Glutamatergic neuron (in vitro differentiated cells): ENCODE measurements at regions not wholly inside any gene's neighbourhood (a gene's known extent, or its start where the extent isn't known, plus 50 kb on each side); places are given as distances from the start of the nearest gene placed in this dataset.

Source experiments
- DNase-seq: peaks from one replicate; pipeline ENCODE4 v3.0.0; 2022
- H3K27ac Mint-ChIP-seq: one replicate; pipeline ENCODE4 v1.8.0; 2020; ENCODE audit warnings: mild to moderate bottlenecking, mixed read lengths, inconsistent platforms; ENCODE audit not compliant: unreplicated experiment
- H3K27me3 Mint-ChIP-seq: one replicate; pipeline ENCODE4 v1.8.0; 2020; ENCODE audit warnings: mild to moderate bottlenecking, moderate library complexity, mixed read lengths, inconsistent platforms; ENCODE audit not compliant: unreplicated experiment
- H3K36me3 Mint-ChIP-seq: one replicate; pipeline ENCODE4 v1.8.0; 2020; ENCODE audit warnings: mild to moderate bottlenecking, mixed read lengths, inconsistent platforms; ENCODE audit not compliant: unreplicated experiment
- H3K4me1 Mint-ChIP-seq: one replicate; pipeline ENCODE4 v1.8.0; 2020; ENCODE audit warnings: mild to moderate bottlenecking, low read depth, mixed read lengths, inconsistent platforms; ENCODE audit not compliant: unreplicated experiment
- H3K4me3 Mint-ChIP-seq: one replicate; pipeline ENCODE4 v1.8.0; 2020; ENCODE audit warnings: mild to moderate bottlenecking, mixed read lengths, inconsistent platforms; ENCODE audit not compliant: unreplicated experiment
- H3K9me3 Mint-ChIP-seq: one replicate; pipeline ENCODE4 v1.8.0; 2020; ENCODE audit warnings: mild to moderate bottlenecking, moderate library complexity, mixed read lengths, inconsistent platforms; ENCODE audit not compliant: unreplicated experiment
- CTCF ChIP-seq: fragments of 200-600 bp; sonication (generic); IDR thresholded peaks from one replicate; pipeline ENCODE4 v1.5.0; 2021; ENCODE audit not compliant: partially characterized antibody, unreplicated experiment

GRCh38 chr13:76231522-76232167, 595.5 kb downstream of the LMO7 start:
- no peak for DNase-seq
- Mint-ChIP-seq H3K36me3 (no peaks in the 10 kb centered on the region), H3K4me3 (no peak overlapping the region), H3K27ac (no peak overlapping the region), H3K4me1 (no peaks in the 10 kb centered on the region), H3K9me3 (no peaks in the 10 kb centered on the region), H3K27me3 (no peaks in the 10 kb centered on the region)
- TF ChIP-seq CTCF = no peak

- no peaks in the 10 kb centered on the region for H3K4me1 Mint-ChIP-seq
- H3K9me3 Mint-ChIP-seq = no peaks in the 10 kb centered on the region
- no peak for TF ChIP-seq CTCF
- no peak for DNase-seq
- H3K36me3 Mint-ChIP-seq = no peaks in the 10 kb centered on the region
- H3K27me3 Mint-ChIP-seq = no peaks in the 10 kb centered on the region
- H3K4me3 Mint-ChIP-seq = no peak overlapping the region
- H3K27ac Mint-ChIP-seq = no peak overlapping the region
Measured at GRCh38 chr13:76229281-76229680, 593.2 kb downstream of the LMO7 start.

GRCh38 chr13:76226941-76227340, 590.8 kb downstream of the LMO7 start:
- Mint-ChIP-seq H3K36me3 (no peaks in the 10 kb centered on the region), H3K4me1 (no peaks in the 10 kb centered on the region), H3K4me3 (no peak overlapping the region), H3K9me3 (no peaks in the 10 kb centered on the region), H3K27ac (no peak overlapping the region), H3K27me3 (no peaks in the 10 kb centered on the region)
- no peak for DNase-seq
- TF ChIP-seq CTCF = no peak

GRCh38 chr13:76225815-76226489, 589.8 kb downstream of the LMO7 start:
- H3K4me1 Mint-ChIP-seq = no peaks in the 10 kb centered on the region
- H3K36me3 Mint-ChIP-seq = no peaks in the 10 kb centered on the region
- no peak overlapping the region for H3K4me3 Mint-ChIP-seq
- no peak for TF ChIP-seq CTCF
- H3K27ac Mint-ChIP-seq = no peak overlapping the region
- no peak for DNase-seq
- no peaks in the 10 kb centered on the region for H3K9me3 Mint-ChIP-seq
- no peaks in the 10 kb centered on the region for H3K27me3 Mint-ChIP-seq

GRCh38 chr13:76223999-76224398, 587.9 kb downstream of the LMO7 start:
- no peak for TF ChIP-seq CTCF
- no peaks in the 10 kb centered on the region for H3K4me1 Mint-ChIP-seq
- DNase-seq = no peak
- H3K27me3 Mint-ChIP-seq = no peaks in the 10 kb centered on the region
- H3K36me3 Mint-ChIP-seq = no peaks in the 10 kb centered on the region
- H3K4me3 Mint-ChIP-seq = no peak overlapping the region
- no peaks in the 10 kb centered on the region for H3K9me3 Mint-ChIP-seq
- H3K27ac Mint-ChIP-seq = no peak overlapping the region
